Mesenchymal stem cell (in vitro differentiated cells and primary cell): ENCODE measurements at regions not wholly inside any gene's neighbourhood (a gene's known extent, or its start where the extent isn't known, plus 50 kb on each side); places are given as distances from the start of the nearest gene placed in this dataset.

Experiments
- DNase-seq: peaks from one replicate; pipeline ENCODE4 v3.0.0-alpha.2; 2013
- H2AFZ ChIP-seq: one replicate; pipeline ENCODE4 v1.6.1; 2013; ENCODE audit warnings: low read depth, mild to moderate bottlenecking, control low read depth, inconsistent platforms, low read length, moderate library complexity
- H2AK5ac ChIP-seq: 2 replicates; pipeline ENCODE4 v1.6.1; 2013; ENCODE audit warnings: low read length, moderate library complexity, mild to moderate bottlenecking, inconsistent platforms; ENCODE audit not compliant: severe bottlenecking
- H2BK120ac ChIP-seq: one replicate; pipeline ENCODE4 v1.6.1; 2013; ENCODE audit warnings: low read depth, mild to moderate bottlenecking, inconsistent platforms, low read length, moderate library complexity
- H2BK12ac ChIP-seq, 2 experiments: one replicate each; pipeline ENCODE4 v1.6.1; 2013; ENCODE audit warnings: inconsistent platforms in 2 of 2, low read length in 2 of 2, mild to moderate bottlenecking in 2 of 2, moderate library complexity in 2 of 2, control low read depth in 1 of 2
- H2BK15ac ChIP-seq: one replicate; pipeline ENCODE4 v1.6.1; 2013; ENCODE audit warnings: mild to moderate bottlenecking, low read depth, inconsistent platforms; ENCODE audit not compliant: poor library complexity, severe bottlenecking
- H2BK5ac ChIP-seq: 2 replicates; pipeline ENCODE4 v1.6.1; 2013; ENCODE audit warnings: low read depth, mild to moderate bottlenecking, low read length, control low read depth, inconsistent platforms; ENCODE audit not compliant: poor library complexity, severe bottlenecking
- H3K14ac ChIP-seq, 2 experiments: one replicate each; pipeline ENCODE4 v1.6.1; 2013; ENCODE audit warnings: inconsistent platforms in 2 of 2, low read length in 2 of 2, control low read depth in 1 of 2, mild to moderate bottlenecking in 1 of 2, moderate library complexity in 1 of 2
- H3K18ac ChIP-seq, 2 experiments: one replicate each; pipeline ENCODE4 v1.6.1; 2013; ENCODE audit warnings: inconsistent platforms in 2 of 2, low read length in 2 of 2, control low read depth in 1 of 2, low read depth in 1 of 2, mild to moderate bottlenecking in 1 of 2
- H3K23ac ChIP-seq, 2 experiments: one replicate each; pipeline ENCODE4 v1.6.1; 2013; ENCODE audit warnings: inconsistent platforms in 2 of 2, low read length in 2 of 2, mild to moderate bottlenecking in 2 of 2, moderate library complexity in 2 of 2, control low read depth in 1 of 2
- H3K27ac ChIP-seq: 2 replicates; pipeline ENCODE4 v1.5.1; 2013; ENCODE audit warnings: mild to moderate bottlenecking, moderate library complexity, low read length, control low read depth, inconsistent platforms; ENCODE audit not compliant: poor library complexity, severe bottlenecking
- H3K27me3 ChIP-seq, 2 experiments: 2 replicates each; pipeline versions ENCODE4 v1.6.1 to v1.7.0; 2013; ENCODE audit warnings: low read length in 2 of 2, mild to moderate bottlenecking in 2 of 2, moderate library complexity in 2 of 2, control low read depth in 1 of 2, inconsistent platforms in 1 of 2; ENCODE audit not compliant: control insufficient read depth in 1 of 2, insufficient read depth in 1 of 2
- H3K36me3 ChIP-seq, 2 experiments: 2 replicates each; pipeline versions ENCODE4 v1.6.1 to v1.7.0; 2013; ENCODE audit warnings: low read length in 2 of 2, control low read depth in 1 of 2, inconsistent platforms in 1 of 2, low read depth in 1 of 2, mild to moderate bottlenecking in 1 of 2; ENCODE audit not compliant: insufficient read depth in 2 of 2, control insufficient read depth in 1 of 2
- H3K4ac ChIP-seq, 2 experiments: one replicate each; pipeline ENCODE4 v1.6.1; 2013; ENCODE audit warnings: inconsistent platforms in 2 of 2, low read length in 2 of 2, mild to moderate bottlenecking in 2 of 2, moderate library complexity in 2 of 2, control low read depth in 1 of 2, low read depth in 1 of 2
- H3K4me1 ChIP-seq: 2 replicates; pipeline ENCODE4 v1.6.1; 2013; ENCODE audit warnings: low read depth, low read length, control low read depth; ENCODE audit not compliant: control insufficient read depth, insufficient read depth
- H3K4me2 ChIP-seq: 2 replicates; pipeline ENCODE4 v1.6.1; 2013; ENCODE audit warnings: low read length, mild to moderate bottlenecking, inconsistent platforms; ENCODE audit not compliant: poor library complexity, severe bottlenecking
- H3K4me3 ChIP-seq, 2 experiments: 2 replicates each; pipeline versions ENCODE4 v1.5.1 to v1.7.0; 2013; ENCODE audit warnings: low read length in 2 of 2, mild to moderate bottlenecking in 2 of 2, control low read depth in 1 of 2, low read depth in 1 of 2; ENCODE audit not compliant: insufficient read depth in 1 of 2
- H3K79me1 ChIP-seq: replicated peaks from 2 replicates; pipeline ENCODE4 v1.6.1; 2013; ENCODE audit warnings: mild to moderate bottlenecking, control low read depth, low read length, inconsistent platforms; ENCODE audit not compliant: poor library complexity, severe bottlenecking
- H3K9ac ChIP-seq: 2 replicates; pipeline ENCODE4 v1.7.0; 2013; ENCODE audit warnings: mild to moderate bottlenecking, low read length, moderate library complexity
- H3K9me3 ChIP-seq: 2 replicates; pipeline ENCODE4 v1.7.0; 2013; ENCODE audit warnings: mild to moderate bottlenecking, low read length; ENCODE audit not compliant: control insufficient read depth
- H4K8ac ChIP-seq: one replicate; pipeline ENCODE4 v1.6.1; 2013; ENCODE audit warnings: inconsistent platforms, mild to moderate bottlenecking, low read length, moderate library complexity
- H4K91ac ChIP-seq: one replicate; pipeline ENCODE4 v1.6.1; 2013; ENCODE audit warnings: mild to moderate bottlenecking, low read length, inconsistent platforms
- WGBS: methylation state at CpG from one replicate; pipeline ENCODE4 v1.1.7; 2013; ENCODE audit warnings: mixed read lengths; 5-methylcytosine and 5-hydroxymethylcytosine counted together

DNA sequence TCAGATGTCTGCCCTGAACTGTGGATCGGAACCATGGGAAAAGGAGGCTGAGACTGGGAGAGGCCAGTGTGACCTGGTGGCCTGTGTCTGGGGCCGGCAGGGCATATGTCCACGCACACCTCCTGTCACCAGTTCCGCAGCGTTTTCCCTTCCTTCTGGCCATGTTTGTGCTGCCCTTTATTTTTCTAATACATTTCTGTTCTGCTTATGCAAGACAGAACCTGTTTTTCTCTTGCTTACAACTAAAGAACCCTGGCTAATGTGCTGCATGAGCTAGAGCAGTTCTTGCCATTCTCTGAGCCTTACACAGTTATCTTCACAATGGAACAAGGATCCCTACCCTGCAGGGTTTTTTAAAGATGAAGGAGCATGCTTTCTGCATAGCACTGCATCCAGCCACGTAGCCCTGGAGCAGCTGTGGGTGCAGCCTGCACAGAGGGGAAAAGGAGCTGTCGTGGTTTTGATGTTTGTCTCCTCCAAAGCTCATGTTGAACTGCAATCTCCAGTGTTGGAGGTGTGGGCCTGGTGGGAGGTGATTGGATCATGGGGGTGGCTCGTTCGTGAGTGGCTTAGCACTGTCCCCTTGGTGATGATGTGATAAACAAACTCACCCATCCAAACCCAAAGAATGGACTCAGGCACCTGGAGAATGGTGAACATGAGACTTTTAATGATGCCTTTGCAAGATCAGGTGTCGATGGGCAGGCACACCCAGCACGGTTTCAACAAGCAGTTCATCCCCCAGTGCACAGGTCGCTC, 84.8 kb upstream of the SHANK2 start:
- Histone ChIP-seq H3K9ac (no peak overlapping the region), H2BK12ac (no peak overlapping the region), H2AFZ (no peak overlapping the region), H3K18ac (no peak overlapping the region), H3K23ac (no peak overlapping the region), H3K27ac (no peak overlapping the region), H4K91ac (no peak overlapping the region), H2BK5ac (no peak overlapping the region), H3K4me1 (no peaks in the 10 kb centered on the region), H3K4me3 (no peak overlapping the region), H3K36me3 (no peaks in the 10 kb centered on the region), H3K9me3 (peaks cover 8% of the 10 kb centered on the region), H3K14ac (no peak overlapping the region), H3K4me2 (no peak overlapping the region), H3K27me3 (peaks cover 41 to 70% of the 10 kb centered on the region in 2 experiments), H2BK15ac (no peak overlapping the region), H2BK120ac (no peak overlapping the region), H4K8ac (no peak overlapping the region), H3K4ac (no peak overlapping the region), H3K79me1 (no peaks in the 10 kb centered on the region), H2AK5ac (no peak overlapping the region)
- DNase-seq: no peak
- 83% methylated on average over 10 of the region's 12 CpGs for WGBS

DNA sequence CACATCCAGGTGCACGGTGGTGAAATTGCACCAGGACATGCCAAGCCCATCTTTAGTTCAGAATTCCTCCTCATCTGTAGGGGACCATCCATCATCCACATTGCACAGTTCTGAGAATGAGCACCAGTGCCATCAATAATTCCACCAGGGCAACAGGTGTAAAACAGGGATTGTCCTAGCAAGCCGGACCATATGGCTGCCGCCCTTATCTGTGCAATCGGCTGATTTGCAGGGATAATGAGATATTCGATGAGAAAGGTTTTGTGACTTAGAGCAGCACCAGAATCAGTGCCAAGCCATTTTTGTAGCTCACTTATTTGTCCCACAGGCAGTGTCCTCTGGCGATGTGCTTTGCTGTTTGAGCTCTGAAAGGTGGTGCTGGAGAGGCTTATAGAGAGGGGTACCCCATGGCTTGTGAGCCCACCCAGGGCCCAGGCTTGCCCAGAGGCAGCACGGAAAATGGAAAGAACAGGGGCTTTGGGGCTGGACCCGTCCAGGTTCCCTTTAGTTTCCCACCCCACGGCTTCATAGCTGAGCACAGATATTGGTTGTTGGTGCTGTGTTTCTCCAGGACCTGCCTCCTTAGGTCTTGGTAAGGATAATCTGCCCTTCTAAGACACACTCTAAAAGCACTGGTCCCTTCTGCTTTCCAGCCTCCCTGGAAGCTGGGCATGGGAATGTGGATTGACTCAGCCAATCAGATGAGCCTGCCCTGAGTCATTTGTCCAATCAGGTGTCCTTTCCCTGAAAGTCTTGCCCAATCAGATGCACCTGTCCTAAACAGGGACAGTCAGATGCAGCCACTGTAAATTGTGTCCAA, 84.0 kb upstream of the SHANK2 start:
- Histone ChIP-seq H2BK5ac (no peak overlapping the region), H3K4me3 (no peak overlapping the region), H3K4me1 (no peaks in the 10 kb centered on the region), H2BK120ac (no peak overlapping the region), H3K4ac (no peak overlapping the region), H3K27ac (no peak overlapping the region), H3K27me3 (peaks cover 34 to 66% of the 10 kb centered on the region in 2 experiments), H2AFZ (no peak overlapping the region), H2BK12ac (no peak overlapping the region), H3K14ac (no peak overlapping the region), H3K9ac (no peak overlapping the region), H2BK15ac (no peak overlapping the region), H3K4me2 (no peak overlapping the region), H3K18ac (no peak overlapping the region), H4K8ac (no peak overlapping the region), H3K9me3 (peaks cover 8% of the 10 kb centered on the region), H3K23ac (no peak overlapping the region), H3K79me1 (no peaks in the 10 kb centered on the region), H2AK5ac (no peak overlapping the region), H3K36me3 (no peaks in the 10 kb centered on the region), H4K91ac (no peak overlapping the region)
- 90% methylated on average over 8 of the region's 9 CpGs for WGBS
- DNase-seq: no peak

DNA sequence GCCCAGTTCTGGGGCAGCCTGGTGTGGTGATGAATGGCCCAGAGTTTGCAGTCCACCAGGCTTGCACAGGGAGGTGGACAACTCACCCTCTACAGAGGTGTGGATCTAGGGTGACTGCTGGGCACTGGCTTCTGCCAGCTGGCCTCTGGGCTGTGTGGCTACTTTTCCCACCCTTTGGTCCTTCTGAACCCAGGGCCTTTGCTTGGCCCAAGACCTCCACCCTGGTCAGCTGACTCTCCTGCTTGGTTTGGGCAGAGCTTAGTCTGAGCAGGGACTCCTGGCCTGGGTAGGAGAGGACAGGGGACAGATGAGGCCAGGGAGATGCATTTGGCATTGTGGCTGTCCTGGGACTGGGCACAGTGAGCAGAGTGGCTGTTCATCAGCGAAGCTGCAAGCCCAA, 83.0 kb upstream of the SHANK2 start:
- no peak overlapping the region for H3K14ac ChIP-seq
- no peak overlapping the region for H3K18ac ChIP-seq
- peaks cover 30 to 67% of the 10 kb centered on the region in 2 experiments for H3K27me3 ChIP-seq
- H2BK5ac ChIP-seq: no peak overlapping the region
- H3K4ac ChIP-seq: no peak overlapping the region
- no peak overlapping the region for H2BK15ac ChIP-seq
- H3K23ac ChIP-seq: no peak overlapping the region
- no peak overlapping the region for H2BK12ac ChIP-seq
- no peak overlapping the region for H4K91ac ChIP-seq
- no peak overlapping the region for H2AFZ ChIP-seq
- no peaks in the 10 kb centered on the region for H3K4me1 ChIP-seq
- H3K36me3 ChIP-seq: no peaks in the 10 kb centered on the region
- no peak overlapping the region for H3K27ac ChIP-seq
- H3K79me1 ChIP-seq: no peaks in the 10 kb centered on the region
- DNase-seq: no peak
- no peak overlapping the region for H3K4me2 ChIP-seq
- H3K9me3 ChIP-seq: peaks cover 8% of the 10 kb centered on the region
- no peak overlapping the region for H3K4me3 ChIP-seq
- no peak overlapping the region for H4K8ac ChIP-seq
- no peak overlapping the region for H2BK120ac ChIP-seq
- no peak overlapping the region for H2AK5ac ChIP-seq
- no peak overlapping the region for H3K9ac ChIP-seq
- 48% methylated on average over 1 of the region's 1 CpG for WGBS

DNA sequence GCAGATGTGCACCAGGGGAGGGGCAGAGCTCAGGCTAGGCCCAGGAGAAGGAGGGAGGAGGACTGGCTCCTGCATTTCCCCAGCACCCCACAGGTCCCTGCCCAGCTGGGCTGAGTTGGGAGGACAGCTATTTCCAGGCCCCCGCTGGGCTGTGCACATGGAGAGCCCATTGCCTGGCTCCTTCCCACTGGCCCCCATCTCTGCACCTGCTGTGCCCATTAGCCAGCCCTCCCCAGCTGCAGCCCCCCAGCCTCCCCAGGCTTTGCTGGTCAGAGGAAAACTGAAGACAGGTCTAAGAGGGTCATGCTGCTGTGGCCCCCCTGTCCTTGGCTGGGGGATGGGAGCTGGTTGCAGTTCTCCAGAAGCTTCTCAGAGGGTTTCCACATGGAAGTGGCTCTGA, 81.8 kb upstream of the SHANK2 start:
- Histone ChIP-seq H2BK5ac (no peak overlapping the region), H3K18ac (no peak overlapping the region), H2BK120ac (no peak overlapping the region), H2BK15ac (no peak overlapping the region), H4K8ac (no peak overlapping the region), H2AFZ (no peak overlapping the region), H4K91ac (no peak overlapping the region), H3K36me3 (no peaks in the 10 kb centered on the region), H3K14ac (no peak overlapping the region), H3K9me3 (peaks cover 8% of the 10 kb centered on the region), H3K4ac (no peak overlapping the region), H3K9ac (no peak overlapping the region), H3K4me3 (no peak overlapping the region), H2BK12ac (no peak overlapping the region), H3K79me1 (no peaks in the 10 kb centered on the region), H3K27ac (no peak overlapping the region), H3K23ac (no peak overlapping the region), H3K27me3 (peaks cover 26 to 71% of the 10 kb centered on the region in 2 experiments), H2AK5ac (no peak overlapping the region), H3K4me1 (no peaks in the 10 kb centered on the region), H3K4me2 (no peak overlapping the region)
- DNase-seq: no peak
- WGBS: 70% methylated on average over 1 of the region's 1 CpG
